Astrocyte (in vitro differentiated cells and primary cell): ENCODE measurements at regions not wholly inside any gene's neighbourhood (a gene's known extent, or its start where the extent isn't known, plus 50 kb on each side); places are given as distances from the start of the nearest gene placed in this dataset.

Source experiments
- DNase-seq: peaks from one replicate; pipeline ENCODE4 v3.0.0-alpha.2; 2010; ENCODE audit warnings: low read depth
- FAIRE-seq: peaks from 2 replicates; lab custom pipeline; 2011; peaks lifted over from hg19 to GRCh38; lab: Jason Lieb, UNC
- H2AFZ ChIP-seq: 2 replicates; pipeline ENCODE4 v1.6.0; 2012; ENCODE audit warnings: low read depth, low read length, inconsistent platforms
- H3K27ac ChIP-seq: 2 replicates; pipeline ENCODE4 v1.5.1; 2011; ENCODE audit warnings: low read depth, low read length, inconsistent platforms
- H3K27me3 ChIP-seq: 2 replicates; pipeline ENCODE4 v1.6.0; 2011; ENCODE audit warnings: low read length, inconsistent platforms; ENCODE audit not compliant: insufficient read depth
- H3K36me3 ChIP-seq: 2 replicates; pipeline ENCODE4 v1.5.1; 2011; ENCODE audit warnings: low read length, inconsistent platforms; ENCODE audit not compliant: insufficient read depth
- H3K4me1 ChIP-seq: 2 replicates; pipeline ENCODE4 v1.5.1; 2011; ENCODE audit warnings: low read length, inconsistent platforms; ENCODE audit not compliant: insufficient read depth
- H3K4me2 ChIP-seq: 2 replicates; pipeline ENCODE4 v1.6.0; 2012; ENCODE audit warnings: low read length, inconsistent platforms
- H3K4me3 ChIP-seq: 2 replicates; pipeline ENCODE4 v1.5.1; 2011; ENCODE audit warnings: low read depth, mild to moderate bottlenecking, low read length, inconsistent platforms; ENCODE audit not compliant: insufficient read depth
- H3K79me2 ChIP-seq: 2 replicates; pipeline ENCODE4 v1.6.0; 2012; ENCODE audit warnings: mild to moderate bottlenecking, low read length, inconsistent platforms; ENCODE audit not compliant: insufficient read depth
- H3K9ac ChIP-seq: 2 replicates; pipeline ENCODE4 v1.6.0; 2012; ENCODE audit warnings: mild to moderate bottlenecking, low read length, inconsistent platforms
- H3K9me3 ChIP-seq: 2 replicates; pipeline ENCODE4 v1.5.1; 2012; ENCODE audit warnings: low read depth, mild to moderate bottlenecking, low read length, inconsistent platforms; ENCODE audit not compliant: insufficient read depth
- H4K20me1 ChIP-seq: 2 replicates; pipeline ENCODE4 v1.6.0; 2012; ENCODE audit warnings: low read length, inconsistent platforms; ENCODE audit not compliant: insufficient read depth
- H3K27ac Mint-ChIP-seq: one replicate; pipeline ENCODE4 v1.8.0; 2021; ENCODE audit warnings: mild to moderate bottlenecking, mixed read lengths; ENCODE audit not compliant: unreplicated experiment
- H3K27me3 Mint-ChIP-seq: one replicate; pipeline ENCODE4 v1.8.0; 2021; ENCODE audit warnings: low read depth, mixed read lengths; ENCODE audit not compliant: unreplicated experiment
- H3K36me3 Mint-ChIP-seq: one replicate; pipeline ENCODE4 v1.8.0; 2021; ENCODE audit warnings: low read depth, mixed read lengths; ENCODE audit not compliant: unreplicated experiment
- H3K4me1 Mint-ChIP-seq: one replicate; pipeline ENCODE4 v1.8.0; 2021; ENCODE audit warnings: low read depth, mixed read lengths; ENCODE audit not compliant: unreplicated experiment
- H3K4me3 Mint-ChIP-seq: one replicate; pipeline ENCODE4 v1.8.0; 2021; ENCODE audit warnings: mild to moderate bottlenecking, moderate library complexity, mixed read lengths; ENCODE audit not compliant: unreplicated experiment
- H3K9me3 Mint-ChIP-seq: one replicate; pipeline ENCODE4 v1.8.0; 2021; ENCODE audit warnings: mild to moderate bottlenecking, mixed read lengths; ENCODE audit not compliant: unreplicated experiment
- CTCF ChIP-seq: IDR thresholded peaks from 2 replicates; pipeline ENCODE4 v1.5.1; 2011; ENCODE audit warnings: low read depth, mild to moderate bottlenecking, inconsistent platforms, low read length, moderate library complexity; ENCODE audit not compliant: insufficient read depth
- EZH2 ChIP-seq: IDR thresholded peaks from 2 replicates; pipeline ENCODE4 v1.6.1; 2012; ENCODE audit warnings: mild to moderate bottlenecking, low read length, inconsistent platforms; ENCODE audit not compliant: insufficient read depth

GRCh38 chr5:161219816-161220215 is 326.7 kb downstream of the GABRB2 start:
- Histone ChIP-seq H3K27me3 (no peaks in the 10 kb centered on the region), H3K4me1 (no peaks in the 10 kb centered on the region), H3K27ac (no peak overlapping the region), H3K4me3 (no peak overlapping the region), H3K9me3 (no peaks in the 10 kb centered on the region), H3K4me2 (no peak overlapping the region), H2AFZ (no peak overlapping the region), H3K9ac (no peak overlapping the region), H3K79me2 (no peaks in the 10 kb centered on the region), H4K20me1 (no peaks in the 10 kb centered on the region), H3K36me3 (no peaks in the 10 kb centered on the region)
- no peak for FAIRE-seq
- H3K27me3 Mint-ChIP-seq, result no peaks in the 10 kb centered on the region
- no peak overlapping the region for H3K4me3 Mint-ChIP-seq
- no peaks in the 10 kb centered on the region for H3K36me3 Mint-ChIP-seq
- no peak for TF ChIP-seq EZH2
- TF ChIP-seq CTCF, result no peak
- no peaks in the 10 kb centered on the region for H3K9me3 Mint-ChIP-seq
- no peak for DNase-seq
- H3K4me1 Mint-ChIP-seq, result no peaks in the 10 kb centered on the region
- H3K27ac Mint-ChIP-seq, result no peak overlapping the region

GRCh38 chr5:161216877-161217276 is 329.6 kb downstream of the GABRB2 start:
- Histone ChIP-seq H3K79me2 (no peaks in the 10 kb centered on the region), H3K4me2 (no peak overlapping the region), H2AFZ (no peak overlapping the region), H4K20me1 (no peaks in the 10 kb centered on the region), H3K9me3 (no peaks in the 10 kb centered on the region), H3K4me3 (no peak overlapping the region), H3K4me1 (no peaks in the 10 kb centered on the region), H3K27me3 (no peaks in the 10 kb centered on the region), H3K9ac (no peak overlapping the region), H3K36me3 (no peaks in the 10 kb centered on the region), H3K27ac (no peak overlapping the region)
- Mint-ChIP-seq H3K4me1 (no peaks in the 10 kb centered on the region), H3K36me3 (no peaks in the 10 kb centered on the region), H3K27ac (no peak overlapping the region), H3K9me3 (no peaks in the 10 kb centered on the region), H3K27me3 (no peaks in the 10 kb centered on the region), H3K4me3 (no peak overlapping the region)
- no peak for TF ChIP-seq CTCF
- DNase-seq (no peak), FAIRE-seq (no peak)

- H3K4me2 ChIP-seq, result no peak overlapping the region
- H3K9me3 Mint-ChIP-seq, result no peaks in the 10 kb centered on the region
- H3K27ac Mint-ChIP-seq, result no peak overlapping the region
- no peaks in the 10 kb centered on the region for H3K36me3 Mint-ChIP-seq
- H2AFZ ChIP-seq, result no peak overlapping the region
- H3K4me1 Mint-ChIP-seq, result no peaks in the 10 kb centered on the region
- no peaks in the 10 kb centered on the region for H3K27me3 Mint-ChIP-seq
- no peak overlapping the region for H3K4me3 Mint-ChIP-seq
- H3K27ac ChIP-seq, result no peak overlapping the region
- H3K4me1 ChIP-seq, result no peaks in the 10 kb centered on the region
- no peak overlapping the region for H3K4me3 ChIP-seq
- FAIRE-seq (no peak), DNase-seq (no peak)
- no peaks in the 10 kb centered on the region for H3K9me3 ChIP-seq
- H3K9ac ChIP-seq, result no peak overlapping the region
- no peaks in the 10 kb centered on the region for H4K20me1 ChIP-seq
- H3K79me2 ChIP-seq, result no peaks in the 10 kb centered on the region
- TF ChIP-seq CTCF (no peak), EZH2 (no peak)
- H3K27me3 ChIP-seq, result no peaks in the 10 kb centered on the region
- no peaks in the 10 kb centered on the region for H3K36me3 ChIP-seq
Observed at GRCh38 chr5:161212123-161212712, 334.3 kb downstream of the GABRB2 start.
